B cell (primary cell): ENCODE measurements at regions not wholly inside any gene's neighbourhood (a gene's known extent, or its start where the extent isn't known, plus 50 kb on each side); places are given as distances from the start of the nearest gene placed in this dataset.

ENCODE experiments used
- ATAC-seq: fragments of 200-7000 bp; cut with Tn5 transposase; one replicate; pipeline ENCODE4 v1.10.0; 2021; ENCODE audit warnings: low read depth, mild to moderate bottlenecking, moderate number of reproducible peaks, moderate library complexity
- CTCF ChIA-PET: fragments of 350-600 bp; sonication (Branson Sonifier 250); formaldehyde crosslinking; loops from one replicate; lab custom pipeline; 2021; ENCODE audit warnings: antibody characterized with exemption, inconsistent platforms; lab: Charles Lee
- POLR2A ChIA-PET: fragments of 350-600 bp; sonication (Branson Sonifier 250); formaldehyde crosslinking; loops from one replicate; lab custom pipeline; 2021; ENCODE audit warnings: antibody characterized with exemption; lab: Charles Lee
- DNase-seq: peaks from one replicate; pipeline ENCODE4 v3.0.0; 2013
- H2AFZ ChIP-seq: 2 replicates; pipeline ENCODE4 v1.6.1; 2012; ENCODE audit warnings: mild to moderate bottlenecking, low read depth, low read length; ENCODE audit not compliant: insufficient read depth, poor library complexity, severe bottlenecking
- H3K27ac ChIP-seq, 2 donors: 1 replicate in 1 of 2; 2 replicates in 1 of 2; pipeline ENCODE4 v1.5.1; 2012 to 2013; ENCODE audit warnings: low read length in 2 of 2, mild to moderate bottlenecking in 2 of 2, moderate library complexity in 1 of 2
- H3K27me3 ChIP-seq, 4 experiments: fragments of 200-600 bp in 1 of 4; sonication (generic) in 1 of 4; replicated peaks in 1 of 4; 1 replicate in 2 of 4; 2 replicates in 2 of 4; pipeline versions ENCODE4 v1.6.1 to v1.7.0; 2013 to 2016; ENCODE audit warnings: low read length in 3 of 4, mild to moderate bottlenecking in 2 of 4, mixed read lengths in 1 of 4, moderate library complexity in 1 of 4; ENCODE audit not compliant: insufficient read depth in 4 of 4, control insufficient read depth in 3 of 4; ENCODE audit errors: control extremely low read depth in 1 of 4
- H3K36me3 ChIP-seq, 2 experiments: replicated peaks in 1 of 2; 1 replicate in 1 of 2; 2 replicates in 1 of 2; pipeline versions ENCODE4 v1.6.1 to v1.7.1; 2013; ENCODE audit warnings: low read length in 1 of 2; ENCODE audit not compliant: insufficient read depth in 2 of 2, control insufficient read depth in 1 of 2; ENCODE audit errors: control extremely low read depth in 1 of 2, extremely low read depth in 1 of 2
- H3K4me1 ChIP-seq, 2 donors: fragments of 200-600 bp in 1 of 2; sonication (generic) in 1 of 2; 1 replicate in 1 of 2; 2 replicates in 1 of 2; pipeline versions ENCODE4 v1.5.1 to v1.6.1; 2013 to 2017; ENCODE audit warnings: low read length in 2 of 2; ENCODE audit not compliant: control insufficient read depth in 2 of 2, insufficient read depth in 2 of 2
- H3K4me2 ChIP-seq: replicated peaks from 2 replicates; pipeline ENCODE3; 2012; ENCODE audit warnings: mild to moderate bottlenecking, low read depth, low read length; ENCODE audit not compliant: poor library complexity, severe bottlenecking
- H3K4me3 ChIP-seq, 5 experiments: fragments of 200-600 bp in 1 of 5; sonication (generic) in 1 of 5; 1 replicate in 3 of 5; 2 replicates in 2 of 5; pipeline versions ENCODE4 v1.5.1 to v1.7.0; 2011 to 2016; ENCODE audit warnings: low read length in 4 of 5, mild to moderate bottlenecking in 4 of 5, low read depth in 2 of 5, control low read depth in 1 of 5, moderate library complexity in 1 of 5; ENCODE audit not compliant: insufficient read depth in 1 of 5; ENCODE audit errors: control extremely low read depth in 1 of 5, extremely low read depth in 1 of 5
- H3K79me2 ChIP-seq: fragments of 200-600 bp; sonication (generic); one replicate; pipeline ENCODE4 v1.6.0; 2016; ENCODE audit warnings: low read length; ENCODE audit not compliant: control insufficient read depth, insufficient read depth
- H3K9ac ChIP-seq: fragments of 200-600 bp; sonication (generic); 2 replicates; pipeline ENCODE4 v1.6.1; 2017; ENCODE audit warnings: mild to moderate bottlenecking, low read length, moderate library complexity
- H3K9me3 ChIP-seq, 3 donors: one replicate each; pipeline versions ENCODE4 v1.6.1 to v1.7.1; 2013; ENCODE audit warnings: low read length in 2 of 3; ENCODE audit not compliant: control insufficient read depth in 2 of 3, insufficient read depth in 1 of 3; ENCODE audit errors: control extremely low read depth in 1 of 3
- H4K20me1 ChIP-seq: 2 replicates; pipeline ENCODE4 v1.6.0; 2012; ENCODE audit warnings: mild to moderate bottlenecking, low read length; ENCODE audit not compliant: insufficient read depth, control insufficient read depth, poor library complexity, severe bottlenecking
- H3K27ac Mint-ChIP-seq: one replicate; pipeline ENCODE4 v1.8.0; 2021; ENCODE audit warnings: mixed read lengths
- H3K27me3 Mint-ChIP-seq: one replicate; pipeline ENCODE4 v1.8.0; 2021; ENCODE audit warnings: mixed read lengths
- H3K4me1 Mint-ChIP-seq: one replicate; pipeline ENCODE4 v1.8.0; 2021; ENCODE audit warnings: mixed read lengths
- H3K4me3 Mint-ChIP-seq: one replicate; pipeline ENCODE4 v1.8.0; 2021; ENCODE audit warnings: mixed read lengths
- H3K9me3 Mint-ChIP-seq: one replicate; pipeline ENCODE4 v1.8.0; 2022; ENCODE audit warnings: mixed read lengths; ENCODE audit not compliant: insufficient read depth
- CTCF ChIP-seq: fragments of 200-600 bp; IDR thresholded peaks from one replicate; pipeline ENCODE4 v1.8.0; 2022; ENCODE audit warnings: antibody characterized with exemption, mild to moderate bottlenecking
- EZH2 ChIP-seq: IDR thresholded peaks from 2 replicates; pipeline ENCODE4 v1.6.1; 2012; ENCODE audit warnings: borderline replicate concordance, low read depth, mild to moderate bottlenecking, moderate library complexity, low read length; ENCODE audit not compliant: insufficient read depth, poor library complexity, severe bottlenecking
- WGBS: methylation state at CpG from one replicate; pipeline ENCODE4 v1.1.5; 2013; ENCODE audit warnings: missing lambda C conversion rate; ENCODE audit not compliant: insufficient coverage; 5-methylcytosine and 5-hydroxymethylcytosine counted together
- intact Hi-C: fragments of 100-400 bp; cut with micrococcal nuclease; formaldehyde crosslinking; loops from one replicate; pipeline ENCODE4 v1.10.0; 2022

GRCh38 chr2:34806891-34807290 lies 1207.8 kb upstream of the FAM98A start:
- no peak for TF ChIP-seq CTCF
- no peak for TF ChIP-seq EZH2
- no peak overlapping the region for H2AFZ ChIP-seq
- ATAC-seq (no peak), DNase-seq (no peak)
- no peaks in the 10 kb centered on the region for H3K4me1 Mint-ChIP-seq
- H3K27me3 ChIP-seq = no peaks in the 10 kb centered on the region
- H3K27ac Mint-ChIP-seq = no peak overlapping the region
- H3K4me3 Mint-ChIP-seq = no peak overlapping the region
- no peaks in the 10 kb centered on the region for H3K9me3 ChIP-seq
- ChIA-PET CTCF (no interaction called here), POLR2A (no interaction called here)
- no peaks in the 10 kb centered on the region for H3K9me3 Mint-ChIP-seq
- H4K20me1 ChIP-seq = no peaks in the 10 kb centered on the region
- no peaks in the 10 kb centered on the region for H3K4me1 ChIP-seq
- no peaks in the 10 kb centered on the region for H3K36me3 ChIP-seq
- intact Hi-C loops = no loop called here
- no peaks in the 10 kb centered on the region for H3K27me3 Mint-ChIP-seq
- H3K9ac ChIP-seq = no peak overlapping the region
- H3K79me2 ChIP-seq = no peaks in the 10 kb centered on the region
- no peak overlapping the region for H3K4me3 ChIP-seq
- no peak overlapping the region for H3K27ac ChIP-seq
- no peak overlapping the region for H3K4me2 ChIP-seq

GRCh38 chr2:34806396-34806795 lies 1207.3 kb upstream of the FAM98A start:
- DNase-seq (no peak), ATAC-seq (no peak)
- WGBS = no CpG with 5 or more reads among the region's 3 CpGs
- Mint-ChIP-seq H3K4me3 (no peak overlapping the region), H3K4me1 (no peaks in the 10 kb centered on the region), H3K27ac (no peak overlapping the region), H3K27me3 (no peaks in the 10 kb centered on the region), H3K9me3 (no peaks in the 10 kb centered on the region)
- Histone ChIP-seq H3K79me2 (no peaks in the 10 kb centered on the region), H3K27ac (no peak overlapping the region), H3K4me1 (no peaks in the 10 kb centered on the region), H2AFZ (no peak overlapping the region), H3K4me2 (no peak overlapping the region), H3K36me3 (no peaks in the 10 kb centered on the region), H3K9me3 (no peaks in the 10 kb centered on the region), H3K9ac (no peak overlapping the region), H3K4me3 (no peak overlapping the region), H4K20me1 (no peaks in the 10 kb centered on the region), H3K27me3 (no peaks in the 10 kb centered on the region)
- intact Hi-C loops = no loop called here
- POLR2A ChIA-PET = no interaction called here
- TF ChIP-seq CTCF (no peak), EZH2 (no peak)
- CTCF ChIA-PET = no interaction called here
